Glutamatergic neuron (in vitro differentiated cells): ENCODE measurements at regions not wholly inside any gene's neighbourhood (a gene's known extent, or its start where the extent isn't known, plus 50 kb on each side); places are given as distances from the start of the nearest gene placed in this dataset.

Experiments used
- DNase-seq: peaks from one replicate; pipeline ENCODE4 v3.0.0; 2022
- H3K27ac Mint-ChIP-seq: one replicate; pipeline ENCODE4 v1.8.0; 2020; ENCODE audit warnings: mild to moderate bottlenecking, mixed read lengths, inconsistent platforms; ENCODE audit not compliant: unreplicated experiment
- H3K27me3 Mint-ChIP-seq: one replicate; pipeline ENCODE4 v1.8.0; 2020; ENCODE audit warnings: mild to moderate bottlenecking, moderate library complexity, mixed read lengths, inconsistent platforms; ENCODE audit not compliant: unreplicated experiment
- H3K36me3 Mint-ChIP-seq: one replicate; pipeline ENCODE4 v1.8.0; 2020; ENCODE audit warnings: mild to moderate bottlenecking, mixed read lengths, inconsistent platforms; ENCODE audit not compliant: unreplicated experiment
- H3K4me1 Mint-ChIP-seq: one replicate; pipeline ENCODE4 v1.8.0; 2020; ENCODE audit warnings: mild to moderate bottlenecking, low read depth, mixed read lengths, inconsistent platforms; ENCODE audit not compliant: unreplicated experiment
- H3K4me3 Mint-ChIP-seq: one replicate; pipeline ENCODE4 v1.8.0; 2020; ENCODE audit warnings: mild to moderate bottlenecking, mixed read lengths, inconsistent platforms; ENCODE audit not compliant: unreplicated experiment
- H3K9me3 Mint-ChIP-seq: one replicate; pipeline ENCODE4 v1.8.0; 2020; ENCODE audit warnings: mild to moderate bottlenecking, moderate library complexity, mixed read lengths, inconsistent platforms; ENCODE audit not compliant: unreplicated experiment
- TF ChIP-seq, protein P1 (sequence below): fragments of 200-600 bp; sonication (generic); IDR thresholded peaks from one replicate; pipeline ENCODE4 v1.5.0; 2021; ENCODE audit not compliant: partially characterized antibody, unreplicated experiment

DNA sequence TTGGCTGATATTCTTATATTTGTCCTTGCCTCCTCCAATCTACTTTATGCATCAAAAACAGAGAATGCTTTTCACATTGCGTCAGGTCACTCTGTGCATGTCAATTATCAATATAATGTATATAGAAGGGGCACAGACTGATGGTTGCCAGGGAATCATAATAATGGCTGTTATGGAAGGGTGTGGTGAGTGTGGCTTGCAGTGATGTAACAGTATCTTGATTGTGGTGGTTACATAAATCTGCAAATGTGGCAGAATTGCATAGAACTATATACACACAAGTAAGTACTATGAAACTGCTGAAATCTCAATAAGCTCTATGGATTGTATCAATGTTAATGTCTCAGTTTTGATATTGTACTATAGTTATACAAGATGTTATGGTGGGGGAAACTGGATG lies 228.6 kb downstream of the TJP1 start:
- no peak for DNase-seq
- TF ChIP-seq, protein P1, sequence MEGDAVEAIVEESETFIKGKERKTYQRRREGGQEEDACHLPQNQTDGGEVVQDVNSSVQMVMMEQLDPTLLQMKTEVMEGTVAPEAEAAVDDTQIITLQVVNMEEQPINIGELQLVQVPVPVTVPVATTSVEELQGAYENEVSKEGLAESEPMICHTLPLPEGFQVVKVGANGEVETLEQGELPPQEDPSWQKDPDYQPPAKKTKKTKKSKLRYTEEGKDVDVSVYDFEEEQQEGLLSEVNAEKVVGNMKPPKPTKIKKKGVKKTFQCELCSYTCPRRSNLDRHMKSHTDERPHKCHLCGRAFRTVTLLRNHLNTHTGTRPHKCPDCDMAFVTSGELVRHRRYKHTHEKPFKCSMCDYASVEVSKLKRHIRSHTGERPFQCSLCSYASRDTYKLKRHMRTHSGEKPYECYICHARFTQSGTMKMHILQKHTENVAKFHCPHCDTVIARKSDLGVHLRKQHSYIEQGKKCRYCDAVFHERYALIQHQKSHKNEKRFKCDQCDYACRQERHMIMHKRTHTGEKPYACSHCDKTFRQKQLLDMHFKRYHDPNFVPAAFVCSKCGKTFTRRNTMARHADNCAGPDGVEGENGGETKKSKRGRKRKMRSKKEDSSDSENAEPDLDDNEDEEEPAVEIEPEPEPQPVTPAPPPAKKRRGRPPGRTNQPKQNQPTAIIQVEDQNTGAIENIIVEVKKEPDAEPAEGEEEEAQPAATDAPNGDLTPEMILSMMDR, result no peak
- no peak overlapping the region for H3K27ac Mint-ChIP-seq
- no peaks in the 10 kb centered on the region for H3K4me1 Mint-ChIP-seq
- no peaks in the 10 kb centered on the region for H3K27me3 Mint-ChIP-seq
- no peaks in the 10 kb centered on the region for H3K36me3 Mint-ChIP-seq
- no peaks in the 10 kb centered on the region for H3K9me3 Mint-ChIP-seq
- no peak overlapping the region for H3K4me3 Mint-ChIP-seq

DNA sequence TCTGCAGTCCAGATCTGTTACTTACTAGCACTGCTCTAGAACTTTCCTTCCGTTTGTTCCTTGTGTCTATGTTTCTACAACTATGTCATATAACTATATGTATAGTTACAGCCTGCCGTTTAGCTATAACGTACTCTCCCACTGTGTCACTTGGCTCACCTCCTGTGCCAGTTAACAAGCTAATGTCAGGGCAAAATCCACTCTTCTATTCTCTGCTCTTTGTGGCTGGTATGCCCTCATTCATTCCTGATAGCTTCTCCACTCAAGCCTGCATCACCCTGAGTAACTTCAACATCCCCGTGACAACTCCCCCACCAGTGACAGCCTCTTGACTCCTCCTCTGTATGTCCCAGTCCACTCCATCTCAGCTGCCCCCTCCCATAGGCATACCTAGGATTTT lies 229.2 kb downstream of the TJP1 start:
- Mint-ChIP-seq H3K4me3 (no peak overlapping the region), H3K27me3 (no peaks in the 10 kb centered on the region), H3K27ac (no peak overlapping the region), H3K4me1 (no peaks in the 10 kb centered on the region), H3K36me3 (no peaks in the 10 kb centered on the region), H3K9me3 (no peaks in the 10 kb centered on the region)
- TF ChIP-seq, protein P1, result no peak
- DNase-seq, result no peak

DNA sequence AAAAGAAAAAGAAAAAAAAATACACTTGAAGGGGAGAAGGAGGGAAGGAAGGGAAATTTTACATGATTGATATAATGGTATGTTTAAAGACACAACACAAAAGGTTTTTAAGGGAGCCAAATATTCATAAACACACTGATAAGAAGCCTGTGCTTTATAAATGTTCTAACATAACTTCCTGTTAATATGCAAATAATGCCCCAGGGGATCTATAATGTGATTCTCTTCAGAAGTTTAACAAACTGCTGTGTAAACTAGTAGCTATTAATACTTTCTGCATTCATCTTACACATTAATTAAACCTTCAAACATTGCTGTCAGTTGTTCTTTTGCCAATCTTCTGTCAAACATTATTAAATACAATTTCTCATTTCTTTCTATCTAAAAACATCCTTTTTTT lies 231.6 kb downstream of the TJP1 start:
- no peak for DNase-seq

DNA sequence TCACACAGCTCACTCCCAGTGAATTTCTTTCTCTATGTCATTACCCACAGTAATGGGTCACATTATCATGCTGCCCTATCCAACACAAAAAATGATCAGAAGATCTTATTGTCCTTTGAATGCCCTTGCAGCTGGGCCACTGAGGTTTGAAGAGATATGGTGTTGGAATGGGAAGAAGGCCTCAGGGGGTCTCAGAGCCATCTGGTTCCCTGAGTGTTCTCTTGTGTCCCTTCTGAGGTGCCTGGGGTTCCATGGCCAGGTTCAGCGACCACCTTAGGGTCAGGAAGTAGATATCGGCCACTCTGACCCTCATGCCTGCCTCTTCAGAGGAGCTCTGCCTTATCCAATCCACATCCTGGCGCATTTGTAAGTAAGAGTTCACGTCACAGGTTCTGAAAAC lies 232.3 kb downstream of the TJP1 start:
- no peaks in the 10 kb centered on the region for H3K9me3 Mint-ChIP-seq
- no peaks in the 10 kb centered on the region for H3K27me3 Mint-ChIP-seq
- no peak overlapping the region for H3K4me3 Mint-ChIP-seq
- DNase-seq, result no peak
- H3K36me3 Mint-ChIP-seq, result no peaks in the 10 kb centered on the region
- TF ChIP-seq, protein P1, result no peak
- no peak overlapping the region for H3K27ac Mint-ChIP-seq
- H3K4me1 Mint-ChIP-seq, result no peaks in the 10 kb centered on the region

More for the DNA sequence above, 231.6 kb downstream of the TJP1 start:
- Mint-ChIP-seq H3K36me3 (no peaks in the 10 kb centered on the region), H3K9me3 (no peaks in the 10 kb centered on the region), H3K27ac (no peak overlapping the region), H3K4me3 (no peak overlapping the region), H3K27me3 (no peaks in the 10 kb centered on the region), H3K4me1 (no peaks in the 10 kb centered on the region)
- TF ChIP-seq, protein P1, result no peak

DNA sequence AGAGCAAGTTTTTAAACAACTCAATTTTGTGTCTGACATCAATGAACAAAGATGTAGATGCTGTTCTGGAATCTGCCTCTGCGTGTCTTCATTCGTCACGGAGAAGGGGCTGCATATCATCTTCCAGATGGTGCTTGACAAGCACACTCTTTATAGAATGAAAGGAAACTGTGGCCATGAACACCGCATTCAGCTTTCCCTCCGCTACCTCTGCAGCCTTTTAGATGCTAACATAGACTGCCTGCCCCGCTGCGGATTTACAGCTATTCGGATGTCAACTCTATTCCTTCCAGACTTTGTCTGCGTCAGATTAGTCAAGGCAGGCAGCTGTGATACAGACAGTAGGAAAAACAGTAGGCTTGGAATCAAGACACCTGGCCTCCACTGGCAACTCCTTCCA lies 232.9 kb downstream of the TJP1 start:
- DNase-seq, result no peak
- TF ChIP-seq, protein P1, result no peak
- Mint-ChIP-seq H3K4me3 (no peak overlapping the region), H3K27me3 (no peaks in the 10 kb centered on the region), H3K4me1 (no peaks in the 10 kb centered on the region), H3K27ac (no peak overlapping the region), H3K36me3 (no peaks in the 10 kb centered on the region), H3K9me3 (no peaks in the 10 kb centered on the region)
